ENCODE measurements at regions not wholly inside any gene's neighbourhood (a gene's known extent, or its start where the extent isn't known, plus 50 kb on each side); places are given as distances from the start of the nearest gene placed in this dataset.

DNA sequence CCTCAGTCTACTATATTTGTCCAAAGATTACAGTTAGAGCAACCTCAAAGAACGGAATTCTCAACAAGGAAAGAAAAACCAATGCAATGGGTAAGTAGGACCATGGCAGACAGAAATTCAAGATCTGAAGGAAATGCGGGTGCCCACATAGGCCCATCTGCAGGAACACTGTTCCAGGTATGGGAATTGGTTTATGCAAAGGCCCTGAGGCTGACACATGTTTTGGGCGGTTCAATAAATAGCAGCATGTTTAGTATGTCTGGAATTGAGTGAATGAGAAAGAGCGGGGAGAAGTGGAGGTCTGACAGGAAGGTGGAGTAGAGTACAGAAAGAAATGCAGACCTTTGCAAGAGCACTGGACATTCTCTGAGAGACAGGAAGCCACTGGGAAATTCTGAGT is 164.7 kb upstream of the KLF12 start:
- ATAC-seq: no peak

More for the DNA sequence above, 164.7 kb upstream of the KLF12 start:
- TF ChIP-seq DMAP1 (CRISPR knock-in tag; IDR thresholded peaks at IDR 0.05) (no peak), SNAPC4 (CRISPR knock-in tag; IDR thresholded peaks at IDR 0.05) (no peak)
- Histone ChIP-seq H3K4me1 (ENCODE audit: insufficient read depth, low read length) (peaks cover 8% of the 10 kb centered on the region; the same call in 1 of the 2 replicates), H3K36me3 (replicated peaks in 1 of 2; ENCODE audit: control insufficient read depth in 1 of 2, insufficient read depth in 2 of 2, low read length in 2 of 2) (no peaks in the 10 kb centered on the region), H3K4me3 (replicated peaks in 1 of 3; ENCODE audit: insufficient read depth in 1 of 3, low read depth in 2 of 3, low read length in 3 of 3) (no peak overlapping the region), H4K20me1 (ENCODE audit: insufficient read depth, low read length) (no peaks in the 10 kb centered on the region), H2AFZ (ENCODE audit: low read length) (no peak overlapping the region), H3K4me2 (ENCODE audit: low read depth, low read length) (no peak overlapping the region), H3K9ac (ENCODE audit: insufficient read depth, low read depth, low read length) (no peak overlapping the region), H3K27me3 (ENCODE audit: control insufficient read depth in 1 of 2, insufficient read depth in 2 of 2, low read length in 2 of 2) (no peaks in the 10 kb centered on the region; a peak in 1 of 5 replicates), H3K27ac (ENCODE audit: extremely low read length, insufficient read depth, low read length) (no peak overlapping the region), H3K79me2 (ENCODE audit: insufficient read depth, low read length) (no peaks in the 10 kb centered on the region), H3K9me3 (ENCODE audit: low read length) (no peaks in the 10 kb centered on the region)
- FAIRE-seq (no peak), DNase-seq (ENCODE audit: low spot score) (no peak)
- POLR2A ChIA-PET: no interaction called here
- in situ Hi-C loops (cut with HindIII; ENCODE audit: extremely low pct_ligation_motif_present, low pct_unique_long_range_greater_than_20kb) (no loop called here), intact Hi-C loops (cut with micrococcal nuclease; ENCODE audit: unreplicated experiment) (no loop called here)
- BruUV-seq (replicated peaks): no TSS peak
- CTCF ChIA-PET (ENCODE audit: low intra/inter-chr PET ratio, low total read pairs): no interaction called here
- 46% methylated on average over 4 of the region's 4 CpGs for WGBS (ENCODE audit: low lambda C conversion rate)
